Activated CD4-positive, alpha-beta T cell treated with anti-CD3 and anti-CD28 coated beads, Interleukin-2, amount 50 U/mL, for 4 hours (primary cell): ENCODE measurements at regions not wholly inside any gene's neighbourhood (a gene's known extent, or its start where the extent isn't known, plus 50 kb on each side); places are given as distances from the start of the nearest gene placed in this dataset.

Source experiments
- DNase-seq, 2 experiments: peaks; one replicate each; pipeline ENCODE4 v3.0.0-alpha.2; 2020

DNA sequence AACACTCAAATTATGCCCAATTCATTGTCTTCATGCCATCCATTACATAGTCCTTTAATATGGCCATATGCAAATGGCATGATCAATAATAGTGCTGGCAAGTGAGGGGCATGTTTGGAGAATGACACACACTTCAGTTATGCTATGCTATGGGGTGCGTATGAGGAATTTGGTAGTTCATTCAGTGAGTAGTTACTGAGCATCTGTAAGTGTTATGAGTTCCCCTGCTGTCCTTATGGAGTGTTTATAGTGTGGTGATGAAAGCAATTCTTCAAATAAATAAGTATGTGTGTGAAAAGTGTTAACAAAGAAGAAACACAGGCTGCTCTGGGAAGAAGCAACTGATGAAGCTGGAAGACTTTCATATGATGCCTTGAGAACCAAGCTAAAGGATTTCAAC, 383.7 kb upstream of the SLC14A2 start:
- no peak for DNase-seq

DNA sequence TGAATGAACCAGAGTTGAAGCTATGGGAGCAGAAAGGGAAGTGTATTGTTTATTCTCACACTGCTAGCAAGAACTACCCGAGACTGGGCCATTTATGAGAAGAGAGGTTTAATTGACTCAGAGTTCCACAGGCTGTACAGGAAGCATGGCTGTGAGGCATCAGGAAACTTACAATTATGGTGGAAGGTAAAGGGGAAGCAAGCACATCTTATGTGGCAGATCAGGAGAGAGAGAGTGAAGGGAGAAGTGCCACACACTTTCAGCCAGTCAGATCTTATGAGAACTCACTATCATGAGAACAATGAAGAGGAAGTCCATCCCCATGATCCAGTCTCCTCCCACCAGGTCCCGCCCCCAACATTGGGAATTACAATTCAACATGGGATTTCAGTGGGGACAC, 383.2 kb upstream of the SLC14A2 start:
- DNase-seq: no peak

DNA sequence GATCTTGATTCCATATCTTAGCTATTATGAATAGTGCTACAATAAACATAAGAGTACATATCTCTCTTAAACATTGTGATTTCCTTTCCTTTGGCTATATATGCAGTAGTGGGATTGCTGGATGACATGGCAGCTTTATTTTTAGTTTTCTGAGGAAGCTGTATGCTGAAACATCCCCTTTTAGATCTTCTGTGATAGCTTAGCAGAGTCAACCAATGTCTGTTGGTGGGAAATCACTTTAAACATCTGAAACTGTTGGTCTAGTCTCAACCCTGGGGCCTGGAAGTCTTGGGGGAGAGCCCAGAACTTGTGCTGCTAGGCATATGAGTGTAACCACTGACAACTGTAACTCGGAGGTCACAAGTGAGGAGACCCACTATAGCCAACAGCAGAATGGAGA, 378.6 kb upstream of the SLC14A2 start:
- no peak for DNase-seq

DNA sequence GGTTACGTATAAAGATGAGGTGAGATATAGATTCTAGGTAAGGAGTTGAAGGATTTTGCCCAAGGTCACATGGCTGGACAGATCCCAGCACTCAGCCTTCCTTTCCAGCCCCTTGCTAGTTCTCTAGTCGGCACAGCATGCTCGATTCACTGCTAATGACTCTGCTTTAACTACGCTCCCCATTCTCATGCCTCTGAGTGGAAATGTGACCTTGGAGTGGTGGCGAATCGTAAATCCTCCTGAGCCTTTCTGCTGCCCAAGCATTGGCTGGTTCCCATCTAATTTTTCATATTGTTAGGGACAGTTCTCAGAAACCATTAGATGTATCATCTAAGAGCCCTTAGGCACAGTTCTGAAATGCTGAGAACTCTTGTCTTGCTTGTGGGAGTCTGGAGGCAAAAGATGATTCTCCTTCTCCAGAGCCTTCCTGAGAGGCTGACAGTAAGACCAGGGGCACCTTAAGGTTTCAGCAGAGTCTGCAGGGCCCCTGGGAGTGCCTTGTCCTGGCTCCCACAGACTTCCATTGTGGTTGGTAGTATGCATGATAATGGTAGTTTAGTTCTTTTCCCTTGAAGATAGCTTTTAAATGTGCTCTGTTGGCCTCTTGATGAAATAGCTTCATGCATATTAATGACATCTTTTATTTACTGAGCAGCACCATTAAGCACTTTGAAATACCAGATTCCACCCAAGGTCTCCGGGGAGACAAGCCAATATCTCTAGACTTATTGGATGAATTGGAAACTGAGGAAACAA, 377.8 kb upstream of the SLC14A2 start:
- no peak for DNase-seq

DNA sequence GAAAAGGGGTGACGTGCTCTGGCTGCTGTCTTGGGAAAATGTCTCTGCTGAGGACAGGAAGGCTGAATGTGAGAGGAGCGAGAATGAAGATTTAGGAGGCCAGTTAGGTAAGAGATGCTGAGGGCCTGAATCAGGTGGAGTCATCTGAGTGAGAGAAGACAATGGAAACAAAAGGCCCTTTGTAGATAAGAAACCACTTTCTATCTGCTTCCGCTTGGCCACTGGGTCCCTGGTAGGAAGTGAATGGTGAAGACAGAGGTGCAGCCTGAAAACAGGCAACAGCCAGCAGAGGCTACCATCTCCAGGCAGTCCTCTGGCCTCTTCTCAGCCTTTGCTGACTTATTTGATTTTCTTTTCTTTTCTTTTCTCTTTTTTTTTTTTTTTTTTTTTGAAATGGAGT, 374.0 kb upstream of the SLC14A2 start:
- DNase-seq: no peak

DNA sequence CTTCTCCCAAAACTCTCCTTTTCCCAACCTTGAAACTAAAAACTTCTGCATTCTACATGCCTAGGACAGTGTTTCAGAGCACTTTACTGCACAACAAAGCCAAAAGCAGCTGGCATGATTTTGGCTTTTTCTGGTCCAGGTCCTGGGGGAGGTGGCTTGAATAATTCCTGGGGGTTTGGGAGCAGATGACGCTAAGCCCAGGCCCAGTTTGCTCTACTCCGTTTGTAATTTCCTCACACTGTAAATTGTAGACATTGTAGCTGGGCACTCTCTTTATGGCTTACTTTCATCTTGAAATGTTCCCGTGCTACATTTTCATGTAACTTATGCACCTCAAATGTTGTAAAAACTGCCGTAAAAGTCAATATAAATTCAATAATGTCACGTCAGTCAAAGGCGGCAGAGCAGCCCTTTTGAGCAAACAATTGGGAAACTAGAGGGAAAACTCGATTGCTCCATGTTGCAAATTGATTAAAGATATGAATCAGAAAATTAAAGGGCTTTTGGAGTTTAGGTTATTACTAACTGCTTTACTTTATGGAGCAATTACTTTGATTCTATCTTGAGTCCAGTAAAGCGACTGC, 373.2 kb upstream of the SLC14A2 start:
- DNase-seq: no peak

DNA sequence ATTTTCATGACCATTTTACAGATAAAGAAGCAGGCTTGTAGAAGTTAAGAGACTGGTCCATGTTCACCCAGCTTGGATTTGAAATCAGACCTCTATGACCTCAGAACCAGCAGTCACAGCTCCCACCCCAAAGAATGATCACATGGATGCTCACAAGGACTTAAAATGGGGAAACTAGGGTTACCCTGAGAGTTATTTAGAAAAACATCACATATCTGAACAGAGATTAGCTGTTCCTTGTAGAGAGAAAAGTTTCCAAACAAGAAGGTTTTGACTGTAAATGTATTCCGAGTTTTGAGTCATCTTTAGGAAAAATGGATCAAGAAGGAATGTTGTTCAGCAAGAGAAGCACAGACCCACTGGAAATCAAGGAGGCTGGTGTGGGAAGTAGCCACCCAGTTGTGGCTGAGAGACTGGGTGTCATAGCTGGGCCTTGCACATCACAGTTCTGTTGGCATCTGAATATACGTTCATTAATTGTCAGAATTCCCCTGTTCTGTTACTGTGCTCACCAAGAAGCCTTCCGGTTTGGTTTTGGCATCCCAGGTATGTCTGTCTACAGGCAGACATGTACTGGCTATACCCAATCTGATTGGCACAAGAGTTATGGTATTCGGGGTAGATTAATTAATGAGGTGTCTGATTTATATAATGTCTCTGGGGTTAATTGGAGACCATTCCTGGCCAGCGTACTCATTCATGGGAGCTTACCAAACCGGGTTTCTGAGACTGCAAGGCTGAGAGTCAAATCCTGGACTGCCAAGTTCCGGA, 371.8 kb upstream of the SLC14A2 start:
- DNase-seq: no peak

DNA sequence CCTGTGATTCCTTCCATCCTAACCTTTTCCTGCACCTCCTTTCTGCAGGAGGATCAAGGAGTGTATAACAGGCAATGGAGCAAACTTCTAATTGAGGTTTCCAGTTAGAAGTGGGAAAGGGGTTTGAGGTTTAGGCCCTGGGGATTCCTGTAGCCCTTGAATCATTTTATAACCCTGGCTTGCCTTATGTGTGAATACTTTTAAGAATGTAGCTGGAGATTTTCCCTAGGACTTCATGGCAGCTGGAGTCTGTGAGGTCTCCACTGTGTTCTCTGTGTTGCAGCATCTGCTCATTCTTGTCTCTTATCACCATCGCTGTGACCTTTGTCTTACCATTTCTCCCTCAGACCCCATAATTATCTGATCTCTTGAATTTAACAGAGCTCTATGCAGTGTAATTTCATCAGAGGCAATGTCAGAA, 370.2 kb upstream of the SLC14A2 start:
- no peak for DNase-seq

DNA sequence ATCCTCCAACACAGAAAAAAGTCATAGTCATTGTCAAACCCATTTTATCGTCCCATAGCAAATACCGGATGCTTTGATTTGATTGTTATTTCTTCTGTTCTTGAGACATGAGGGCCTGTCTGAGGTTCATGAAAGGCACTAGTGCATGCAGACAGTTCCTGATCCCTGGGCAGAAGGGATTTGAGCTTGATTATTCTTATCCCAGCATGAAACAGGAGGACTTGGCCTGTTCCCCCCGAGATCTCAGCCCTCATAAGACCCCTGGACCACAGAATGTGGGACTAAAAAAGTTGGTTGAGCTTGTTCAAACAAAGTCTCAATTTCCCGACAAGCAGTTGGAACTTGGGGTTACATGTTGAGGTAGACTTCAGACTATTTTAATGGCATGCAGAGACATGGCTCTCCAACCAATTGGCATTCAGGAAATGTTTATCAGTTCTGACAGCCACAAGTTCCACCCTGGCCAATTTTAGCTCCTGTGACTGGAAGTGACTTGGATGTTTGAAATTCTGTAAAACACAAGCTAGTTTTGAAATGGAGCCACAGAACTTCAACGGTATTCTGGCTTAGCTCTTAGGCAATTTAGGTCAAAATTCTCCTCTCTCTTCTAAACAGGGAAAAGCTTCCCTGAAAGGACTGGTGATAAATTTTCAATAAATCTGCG, 366.9 kb upstream of the SLC14A2 start:
- DNase-seq: no peak

DNA sequence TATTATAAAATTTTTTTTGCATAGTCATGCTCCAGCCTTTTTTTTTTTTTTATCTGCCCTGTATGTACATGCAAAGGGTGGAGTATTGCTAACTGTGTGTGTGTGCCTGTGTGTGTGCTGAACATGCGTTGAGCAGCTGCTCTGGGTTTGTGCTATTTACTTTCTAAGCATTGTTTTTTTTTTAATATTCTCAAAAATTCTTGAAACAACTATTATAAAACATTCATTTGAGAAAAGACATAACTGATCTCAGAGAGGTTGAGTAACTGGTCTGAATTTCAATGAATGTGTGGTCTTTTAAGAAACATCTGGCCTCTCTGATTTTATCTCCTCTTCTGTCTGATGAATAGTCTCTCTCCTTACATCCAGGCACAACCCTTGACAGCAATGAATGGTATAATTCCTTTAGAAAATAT, 366.0 kb upstream of the SLC14A2 start:
- no peak for DNase-seq

DNA sequence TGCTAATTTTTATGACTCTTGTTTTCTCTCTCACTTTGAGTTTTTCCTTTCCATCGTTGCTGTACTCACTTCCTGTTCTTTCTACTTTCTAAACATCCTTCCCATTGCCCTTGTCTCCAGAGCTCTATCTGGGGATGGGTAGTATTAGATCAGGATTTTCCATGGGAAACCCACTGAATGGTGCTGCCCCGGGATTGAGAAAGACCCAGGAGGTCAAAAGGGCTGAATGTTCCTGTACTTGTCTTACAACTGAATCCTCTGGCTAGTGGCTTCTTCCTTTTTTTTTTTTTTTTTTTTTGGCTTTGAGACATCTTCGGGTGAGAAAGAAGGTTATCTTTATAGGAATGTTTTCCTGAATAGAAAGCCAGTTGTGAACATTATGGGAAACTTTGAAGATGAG, 364.8 kb upstream of the SLC14A2 start:
- DNase-seq: no peak

DNA sequence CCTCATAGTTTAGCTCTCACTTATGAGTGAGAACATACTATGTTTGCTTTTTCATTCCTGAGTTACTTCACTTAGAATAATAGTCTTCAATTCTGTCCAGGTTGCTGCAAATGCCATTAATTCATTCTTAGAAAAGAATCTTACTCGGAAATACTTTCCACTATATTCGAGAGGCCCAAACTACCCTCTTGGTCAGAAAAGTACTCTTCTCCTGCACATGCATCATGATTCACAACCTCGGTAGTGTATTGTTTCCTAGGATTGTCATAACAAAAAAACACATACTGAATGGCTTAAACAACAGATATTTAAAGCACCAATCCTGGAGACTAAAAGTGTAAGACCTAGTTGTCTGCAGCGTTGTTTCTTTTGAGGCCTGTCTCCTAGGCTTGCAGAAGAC, 364.0 kb upstream of the SLC14A2 start:
- no peak for DNase-seq

DNA sequence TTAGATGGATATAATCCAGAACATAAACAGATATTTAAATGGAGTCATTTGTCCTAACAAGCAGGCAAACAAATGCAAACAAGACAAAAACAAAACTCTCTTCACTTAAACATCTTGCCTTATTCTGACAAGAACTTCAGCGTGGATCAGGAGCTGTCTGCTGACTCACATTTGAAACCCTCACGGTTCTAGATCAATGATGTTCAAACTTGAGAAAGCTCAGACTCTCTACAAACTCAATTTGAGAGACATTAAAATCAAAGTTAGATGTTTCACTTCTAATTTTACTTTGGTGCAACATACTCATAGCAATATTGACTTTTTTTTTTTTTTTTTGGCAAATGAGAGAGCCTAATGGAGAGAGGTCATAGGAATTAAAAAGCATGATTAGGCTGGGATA, 362.8 kb upstream of the SLC14A2 start:
- no peak for DNase-seq

DNA sequence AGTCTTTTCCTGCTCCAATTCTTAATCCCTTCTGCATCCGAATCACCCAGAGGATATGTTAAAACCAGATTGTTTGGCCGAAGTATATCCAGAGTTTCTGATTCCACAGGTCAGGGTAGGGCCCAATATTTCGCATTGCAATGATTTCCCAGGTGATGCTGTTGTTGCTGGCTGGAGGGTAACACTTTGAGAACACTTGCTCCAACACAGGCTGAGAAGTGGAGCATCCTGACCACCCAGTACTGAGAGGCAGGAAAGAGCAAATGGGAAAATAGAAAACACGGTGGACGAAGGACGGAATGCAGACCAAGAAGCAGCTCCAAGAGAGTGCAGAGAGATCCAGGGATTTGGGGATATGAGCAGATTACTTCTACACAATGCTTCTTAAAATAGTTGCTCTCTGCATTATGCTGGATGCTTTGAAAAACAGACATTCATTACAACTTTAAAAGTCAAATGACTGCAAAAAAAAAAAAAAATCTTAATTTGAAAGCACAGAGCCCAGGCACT, 362.2 kb upstream of the SLC14A2 start:
- no peak for DNase-seq

DNA sequence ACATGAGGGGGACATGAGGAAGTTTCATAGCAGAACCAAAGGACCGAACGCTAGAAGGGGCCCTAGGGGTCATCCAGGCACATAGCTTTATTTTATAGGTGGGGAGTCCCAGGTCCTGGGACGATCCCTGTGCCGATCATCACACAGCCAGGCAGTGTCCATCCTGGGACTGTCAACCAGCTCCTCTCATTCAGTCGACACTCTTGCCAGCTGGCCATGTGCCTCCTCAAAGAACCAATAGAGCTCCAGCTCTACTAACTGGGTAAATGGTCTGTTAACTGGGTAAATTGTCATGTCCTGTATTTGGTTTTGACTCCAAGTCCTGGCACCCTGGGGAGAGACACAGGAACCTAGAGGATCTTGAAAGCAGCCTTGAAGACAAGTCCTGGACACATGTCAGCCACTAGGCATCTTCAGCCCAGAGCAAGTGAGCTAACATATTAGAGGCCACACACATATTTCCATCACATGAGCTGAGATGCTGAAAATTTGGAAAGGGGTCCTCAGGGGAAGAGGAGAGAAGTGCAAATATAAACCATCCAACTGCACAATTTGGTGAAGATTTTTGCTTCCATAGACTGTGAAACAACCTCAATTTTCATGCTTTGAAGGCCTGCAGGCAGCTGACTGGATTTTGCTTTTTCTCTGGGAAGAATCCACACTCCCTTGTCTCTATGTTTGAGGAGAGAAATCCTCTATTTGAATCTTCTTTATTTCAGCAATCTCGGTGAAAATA, 361.1 kb upstream of the SLC14A2 start:
- no peak for DNase-seq

DNA sequence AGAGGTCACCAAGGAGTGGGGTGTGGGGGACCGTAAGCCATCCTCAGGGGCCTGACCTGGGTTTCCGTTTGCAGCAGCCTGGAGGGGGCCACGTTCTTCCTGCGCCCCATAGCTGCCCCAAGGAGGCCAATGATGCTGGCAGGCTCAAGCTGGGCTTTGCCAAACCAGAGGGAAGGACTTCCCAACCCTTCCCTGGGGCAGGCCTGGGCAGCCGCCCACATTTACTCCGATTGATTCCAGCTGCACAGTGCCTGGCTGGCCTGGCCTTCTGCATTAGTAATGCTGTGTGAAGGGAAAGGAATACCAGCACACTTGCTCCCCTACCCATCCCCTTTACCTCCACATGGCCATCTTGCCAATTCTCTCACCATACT, 360.6 kb upstream of the SLC14A2 start:
- no peak for DNase-seq

DNA sequence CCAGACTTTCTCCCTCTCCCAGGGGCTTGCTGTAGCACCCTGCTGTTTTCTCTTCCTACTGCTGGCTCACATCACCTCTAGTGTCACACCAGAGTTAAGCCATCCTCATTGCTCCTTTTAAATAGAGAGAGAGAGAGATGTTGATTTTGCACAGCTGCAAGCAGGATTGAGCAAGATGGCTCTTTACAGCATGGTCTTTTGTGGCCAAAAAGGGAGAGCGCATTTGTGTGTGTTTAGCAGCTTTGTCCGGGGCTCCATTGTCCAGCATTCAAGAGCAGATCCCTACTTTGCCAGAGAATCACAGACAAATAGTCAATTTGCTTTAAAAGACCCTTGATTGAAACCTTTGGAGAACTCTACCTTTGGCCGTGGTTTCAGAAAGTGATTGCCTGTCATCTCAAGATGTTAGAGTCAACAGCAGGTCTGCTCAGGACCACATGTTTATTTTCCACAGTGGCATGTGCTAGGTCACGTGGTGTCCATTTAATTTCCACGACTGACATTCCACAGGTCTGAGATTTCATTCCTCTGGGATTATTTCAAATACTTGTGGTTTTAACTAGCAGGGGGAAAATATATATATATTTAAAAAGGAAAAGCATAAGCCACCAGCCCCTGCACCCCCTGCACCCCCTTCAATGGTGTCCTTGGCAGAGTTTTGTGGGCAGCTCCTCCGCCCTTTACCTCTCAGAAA, 359.9 kb upstream of the SLC14A2 start:
- DNase-seq: no peak

DNA sequence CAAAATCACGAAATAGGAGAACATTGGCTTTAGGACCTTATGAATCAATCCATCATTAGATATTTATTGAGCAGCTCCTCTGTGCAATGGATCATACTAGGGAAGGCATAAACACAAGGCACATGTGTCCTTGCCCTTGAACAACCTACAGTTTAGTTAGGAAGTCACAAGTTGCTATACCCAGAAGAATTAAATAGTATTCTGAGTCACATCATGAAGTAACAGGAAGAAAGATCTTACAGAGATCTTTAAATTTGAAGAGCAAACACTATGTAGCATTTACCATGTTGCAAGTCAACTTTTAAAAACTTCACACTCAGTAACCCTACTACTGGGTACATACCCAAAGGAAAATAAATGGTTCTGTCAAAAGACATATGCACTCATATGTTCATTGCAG, 355.2 kb upstream of the SLC14A2 start:
- no peak for DNase-seq

DNA sequence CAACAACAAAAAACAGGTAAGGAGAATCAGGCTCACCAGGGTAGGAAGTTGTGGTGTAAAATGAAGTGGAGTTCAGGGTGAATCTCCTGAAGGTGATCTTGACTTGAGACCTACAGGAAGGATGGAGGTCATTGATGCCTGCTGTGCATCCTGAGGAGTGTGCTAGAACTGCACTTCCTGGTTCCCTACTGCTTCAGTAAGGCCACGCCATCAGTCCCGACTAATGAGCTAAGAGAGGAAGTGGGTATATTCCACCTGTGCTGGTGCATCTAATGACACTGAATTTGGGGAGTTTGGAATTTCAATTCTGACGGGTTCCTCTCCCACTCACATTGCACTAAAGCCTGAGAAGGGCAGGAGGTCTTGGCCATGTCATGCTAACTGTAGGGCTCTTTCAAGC, 349.3 kb upstream of the SLC14A2 start:
- DNase-seq: no peak

DNA sequence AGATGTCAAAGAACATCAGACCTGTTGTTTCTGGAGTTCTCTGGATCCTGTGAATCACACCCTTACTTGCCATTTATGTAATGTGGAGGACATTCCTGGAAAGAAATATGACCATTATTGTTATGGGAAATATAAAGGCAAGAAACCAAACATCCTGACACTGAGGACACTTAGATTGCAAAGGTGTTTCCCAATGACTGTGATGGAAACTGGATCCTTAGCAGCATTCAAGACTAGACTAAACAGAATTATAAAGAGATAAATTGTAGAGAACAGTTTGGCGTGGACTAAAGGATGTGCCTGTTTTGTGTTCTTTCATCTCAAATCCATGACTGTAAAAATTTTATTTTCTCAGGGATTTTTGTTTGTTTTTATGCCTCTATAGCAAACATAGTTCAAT, 347.7 kb upstream of the SLC14A2 start:
- no peak for DNase-seq

DNA sequence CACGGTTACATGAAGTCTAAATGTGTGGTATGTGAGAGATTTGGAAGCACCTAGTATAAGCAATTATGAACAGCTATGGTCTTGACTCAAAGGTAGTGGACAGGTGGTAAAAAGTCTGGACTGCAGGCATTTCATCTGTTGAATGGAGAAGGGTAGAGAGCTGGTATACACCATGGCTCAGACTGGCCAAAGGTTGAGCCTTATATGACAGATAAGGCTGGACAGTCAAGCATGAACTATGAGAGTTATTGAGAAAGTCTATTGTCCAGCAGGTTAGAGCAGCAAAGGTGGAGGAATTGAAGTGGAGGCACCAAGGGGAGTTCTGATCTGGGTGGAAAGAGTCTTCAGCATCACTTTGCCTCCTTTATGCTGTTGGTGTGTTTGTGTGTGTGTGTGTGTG, 346.7 kb upstream of the SLC14A2 start:
- DNase-seq: no peak

DNA sequence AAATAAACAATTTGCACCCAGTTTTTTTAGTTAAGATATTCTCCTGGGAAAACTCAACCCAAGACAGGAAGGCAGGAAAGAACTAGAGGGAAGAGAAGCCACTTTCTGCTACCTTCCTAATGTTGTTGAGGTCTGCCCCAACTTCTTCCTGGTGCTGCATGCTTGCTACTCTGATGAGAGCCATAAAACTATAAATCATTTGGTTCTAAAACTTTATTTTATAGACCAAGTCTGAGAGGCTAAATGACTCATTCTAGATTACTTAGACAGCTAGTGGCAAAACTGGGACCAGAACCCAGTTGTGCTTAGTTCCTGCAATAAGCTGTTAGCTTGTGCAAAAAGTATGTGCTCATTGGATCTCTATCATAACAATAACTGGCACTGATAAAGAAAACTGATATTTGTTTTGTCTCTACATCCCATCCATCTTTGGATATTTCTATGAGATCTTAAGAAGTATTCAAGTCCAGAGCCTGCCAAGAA, 344.9 kb upstream of the SLC14A2 start:
- DNase-seq: no peak
